ENCODE measurements at regions not wholly inside any gene's neighbourhood (a gene's known extent, or its start where the extent isn't known, plus 50 kb on each side); places are given as distances from the start of the nearest gene placed in this dataset.

- no TSS peak for BruUV-seq (replicated peaks)
- CTCF ChIA-PET, result no interaction called here
- no peak for TF ChIP-seq TCF7L2 (IDR thresholded peaks at IDR 0.05; ENCODE audit: low read depth, low read length)
- TF ChIP-seq POLR2AphosphoS5 (IDR thresholded peaks at IDR 0.05; ENCODE audit: low read depth, low read length), result no peak
- TF ChIP-seq SIN3A (IDR thresholded peaks at IDR 0.05; ENCODE audit: borderline replicate concordance, insufficient read depth, low read depth, low read length), result no peak
- H3K4me3 ChIP-seq (ENCODE audit: low read depth in 2 of 2, low read length in 2 of 2), result no peak overlapping the region
- H3K4me1 ChIP-seq (ENCODE audit: control insufficient read depth, insufficient read depth, low read length), result no peaks in the 10 kb centered on the region
- H3K36me3 ChIP-seq (ENCODE audit: control insufficient read depth, insufficient read depth, low read length), result no peaks in the 10 kb centered on the region
- intact Hi-C loops (cut with micrococcal nuclease; ENCODE audit: unreplicated experiment) (no loop called here), in situ Hi-C loops (cut with HindIII; ENCODE audit: low pct_unique_long_range_greater_than_20kb, low sequenced_read_pairs) (no loop called here)
- no peak for DNase-seq (ENCODE audit: low read depth, low spot score)
- H3K27me3 ChIP-seq (ENCODE audit: control insufficient read depth, insufficient read depth, low read length), result no peaks in the 10 kb centered on the region
- no peak overlapping the region for H3K27ac ChIP-seq (ENCODE audit: low read length)
- POLR2A ChIA-PET, result no interaction called here
- ATAC-seq, result no peak
- H3K9me3 ChIP-seq (ENCODE audit: control insufficient read depth, insufficient read depth, low read depth, low read length), result no peaks in the 10 kb centered on the region
Observed at GRCh38 chr3:7977245-7978086, 524.2 kb upstream of the LMCD1 start.

- ChIA-PET CTCF (no interaction called here), POLR2A (no interaction called here)
- in situ Hi-C loops (cut with HindIII; ENCODE audit: low pct_unique_long_range_greater_than_20kb, low sequenced_read_pairs) (no loop called here), intact Hi-C loops (cut with micrococcal nuclease; ENCODE audit: unreplicated experiment) (no loop called here)
- no peaks in the 10 kb centered on the region for H3K27me3 ChIP-seq (ENCODE audit: control insufficient read depth, insufficient read depth, low read length)
- H3K36me3 ChIP-seq (ENCODE audit: control insufficient read depth, insufficient read depth, low read length), result no peaks in the 10 kb centered on the region
- no TSS peak for BruUV-seq (replicated peaks)
- no peak for TF ChIP-seq REST (IDR thresholded peaks at IDR 0.05; ENCODE audit: insufficient read depth in 1 of 2, low read depth in 2 of 2, low read length in 1 of 2)
- TF ChIP-seq POLR2AphosphoS5 (IDR thresholded peaks at IDR 0.05; ENCODE audit: low read depth, low read length), result no peak
- no peak for TF ChIP-seq SIN3A (IDR thresholded peaks at IDR 0.05; ENCODE audit: borderline replicate concordance, insufficient read depth, low read depth, low read length)
- no peak for TF ChIP-seq CTCF (IDR thresholded peaks at IDR 0.05)
- TF ChIP-seq TCF7L2 (IDR thresholded peaks at IDR 0.05; ENCODE audit: low read depth, low read length), result no peak
- no peaks in the 10 kb centered on the region for H3K9me3 ChIP-seq (ENCODE audit: control insufficient read depth, insufficient read depth, low read depth, low read length)
- H3K4me3 ChIP-seq (ENCODE audit: low read depth in 2 of 2, low read length in 2 of 2), result no peak overlapping the region
- DNase-seq (ENCODE audit: low read depth, low spot score) (no peak), ATAC-seq (no peak)
- no peaks in the 10 kb centered on the region for H3K4me1 ChIP-seq (ENCODE audit: control insufficient read depth, insufficient read depth, low read length)
- no peak overlapping the region for H3K27ac ChIP-seq (ENCODE audit: low read length)
Observed at GRCh38 chr3:7978087-7978422, 523.6 kb upstream of the LMCD1 start.

- no peaks in the 10 kb centered on the region for H3K4me1 ChIP-seq (ENCODE audit: control insufficient read depth, insufficient read depth, low read length)
- H3K9me3 ChIP-seq (ENCODE audit: control insufficient read depth, insufficient read depth, low read depth, low read length), result no peaks in the 10 kb centered on the region
- TF ChIP-seq SIN3A (IDR thresholded peaks at IDR 0.05; ENCODE audit: borderline replicate concordance, insufficient read depth, low read depth, low read length) (no peak), CTCF (IDR thresholded peaks at IDR 0.05) (no peak)
- ChIA-PET POLR2A (no interaction called here), CTCF (no interaction called here)
- H3K4me3 ChIP-seq (ENCODE audit: low read depth in 2 of 2, low read length in 2 of 2), result no peak overlapping the region
- BruUV-seq (replicated peaks), result no TSS peak
- no peak for ATAC-seq
- no peaks in the 10 kb centered on the region for H3K27me3 ChIP-seq (ENCODE audit: control insufficient read depth, insufficient read depth, low read length)
- H3K36me3 ChIP-seq (ENCODE audit: control insufficient read depth, insufficient read depth, low read length), result no peaks in the 10 kb centered on the region
- DNase-seq (ENCODE audit: low read depth, low spot score), result no peak
- intact Hi-C loops (cut with micrococcal nuclease; ENCODE audit: unreplicated experiment), result no loop called here
- no peak overlapping the region for H3K27ac ChIP-seq (ENCODE audit: low read length)
- in situ Hi-C loops (cut with HindIII; ENCODE audit: low pct_unique_long_range_greater_than_20kb, low sequenced_read_pairs), result no loop called here
Observed at GRCh38 chr3:7982126-7982525, 519.5 kb upstream of the LMCD1 start.
